Right cardiac atrium (tissue), 5 donors: ENCODE measurements at regions not wholly inside any gene's neighbourhood (a gene's known extent, or its start where the extent isn't known, plus 50 kb on each side); places are given as distances from the start of the nearest gene placed in this dataset.

Experiments
- ATAC-seq, 2 donors: fragments of 200-7000 bp; cut with Tn5 transposase; one replicate each; pipeline versions ENCODE4 v1.8.0 to v1.9.1; 2020; ENCODE audit warnings: moderate library complexity in 2 of 2, mild to moderate bottlenecking in 1 of 2
- DNase-seq, 3 donors: peaks; one replicate each; pipeline ENCODE4 v3.0.0-alpha.2; 2020
- H3K27ac ChIP-seq: one replicate; pipeline ENCODE4 v1.5.1; 2013; ENCODE audit warnings: mild to moderate bottlenecking, low read length, control low read depth, moderate library complexity
- H3K27me3 ChIP-seq: one replicate; pipeline ENCODE4 v1.6.1; 2013; ENCODE audit not compliant: control insufficient read depth, insufficient read depth
- H3K4me1 ChIP-seq: one replicate; pipeline ENCODE4 v1.6.1; 2013; ENCODE audit warnings: low read length; ENCODE audit not compliant: control insufficient read depth, insufficient read depth
- H3K4me3 ChIP-seq: one replicate; pipeline ENCODE4 v1.5.1; 2013; ENCODE audit warnings: low read length, control low read depth
- H3K9me3 ChIP-seq: one replicate; pipeline ENCODE4 v1.6.1; 2013; ENCODE audit warnings: low read length; ENCODE audit not compliant: control insufficient read depth
- WGBS: extraction: QIAGEN DNeasy Blood & Tissue Kit; methylation state at CpG from one replicate; pipeline ENCODE4 v1.1.7; 2013; 5-methylcytosine and 5-hydroxymethylcytosine counted together
- intact Hi-C, 4 donors: fragments of 100-400 bp; cut with DNase I; formaldehyde crosslinking; loops; one replicate each; pipeline versions ENCODE4 v1.11.0 to v1.14.0; 2022 to 2023
- donor health status: healthy with polysubstance abuse.
- donor health status: DM: no; HTN: yes; CAD: no.
- donor health status: DM: no; HTN: no; CAD: no.
- donor health status: DM: no; HTN: yes; CAD: no; lungs with severe emphysema.
- donor health status: DM: yes; HTN: yes; CAD: no.

DNA sequence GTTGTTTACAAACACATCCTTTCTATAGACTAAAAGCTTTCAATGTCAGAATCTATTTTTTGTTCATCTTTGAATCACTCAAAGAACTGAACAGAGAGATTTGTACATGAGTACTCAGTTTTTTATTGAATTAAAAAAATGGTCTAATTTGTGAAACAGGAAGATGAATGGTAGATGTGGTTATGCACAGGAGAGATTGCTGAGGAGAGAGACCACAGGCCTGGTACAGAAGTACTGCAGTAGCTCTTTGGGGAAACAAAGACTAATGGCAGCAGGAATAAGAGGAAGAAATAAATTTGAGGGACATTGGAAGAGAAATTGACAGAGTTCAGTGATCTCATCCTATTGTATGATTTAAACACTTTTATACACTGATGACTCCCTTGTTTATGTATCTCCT lies 222.0 kb upstream of the ARGLU1 start:
- peaks cover 3% of the 10 kb centered on the region for H3K4me1 ChIP-seq
- ATAC-seq (no peak), DNase-seq (no peak)
- H3K4me3 ChIP-seq = no peak overlapping the region
- H3K9me3 ChIP-seq = no peaks in the 10 kb centered on the region
- no peak overlapping the region for H3K27ac ChIP-seq
- intact Hi-C loops = no loop called here
- H3K27me3 ChIP-seq = no peaks in the 10 kb centered on the region

DNA sequence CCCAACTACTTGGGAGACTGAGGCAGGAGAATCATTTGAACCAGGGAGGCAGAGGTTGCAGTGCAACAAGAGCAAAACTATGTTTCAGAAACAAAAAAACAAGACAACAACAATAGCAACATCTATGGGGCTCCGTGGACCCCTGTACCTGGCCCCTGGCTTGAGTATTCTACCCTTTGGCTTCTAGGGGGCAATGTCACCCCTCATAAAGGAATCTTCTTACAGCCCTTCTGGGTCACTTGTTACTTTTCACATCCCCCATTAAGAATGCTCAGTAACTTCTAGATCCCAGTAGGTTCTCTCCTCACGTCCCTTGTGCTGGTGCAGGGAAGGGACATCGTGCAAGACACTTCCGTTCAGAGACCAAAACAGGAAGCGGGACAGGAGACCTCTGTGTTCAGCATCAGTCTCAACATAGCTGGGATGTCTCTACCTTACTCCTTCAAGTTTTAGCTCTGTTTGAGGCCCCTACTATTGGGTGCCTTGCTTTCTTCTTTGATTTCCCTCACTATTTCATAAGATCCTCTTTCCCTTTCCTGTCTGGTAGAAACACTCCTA lies 218.1 kb upstream of the ARGLU1 start:
- WGBS = 48% methylated on average over 5 of the region's 5 CpGs
- Histone ChIP-seq H3K27ac (no peak overlapping the region), H3K4me3 (no peak overlapping the region), H3K4me1 (peaks cover 3% of the 10 kb centered on the region), H3K9me3 (no peaks in the 10 kb centered on the region), H3K27me3 (no peaks in the 10 kb centered on the region)
- DNase-seq (no peak), ATAC-seq (no peak)
- intact Hi-C loops = no loop called here

DNA sequence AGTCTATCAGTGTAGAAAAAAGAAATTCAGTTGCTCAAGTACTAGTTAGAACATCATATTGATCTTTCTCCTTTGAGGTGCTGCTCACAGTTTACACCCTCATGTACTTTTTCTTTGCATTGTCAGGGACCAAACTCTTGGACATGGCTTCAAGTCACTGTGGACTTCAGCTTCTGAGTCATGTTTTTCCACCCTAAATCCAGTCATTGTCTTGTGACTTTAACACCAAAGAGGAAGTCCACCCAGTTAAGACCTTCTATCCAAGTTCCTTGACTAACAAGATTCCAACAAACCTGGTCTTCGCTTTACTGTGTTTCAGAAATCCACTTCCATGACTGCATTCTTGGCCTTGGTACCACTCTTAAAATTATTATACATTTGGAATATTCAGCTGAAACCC lies 206.7 kb upstream of the ARGLU1 start:
- no peak overlapping the region for H3K4me3 ChIP-seq
- intact Hi-C loops = no loop called here
- ATAC-seq = no peak
- H3K9me3 ChIP-seq = no peaks in the 10 kb centered on the region
- H3K4me1 ChIP-seq = peaks cover 2% of the 10 kb centered on the region
- H3K27ac ChIP-seq = no peak overlapping the region
- no peaks in the 10 kb centered on the region for H3K27me3 ChIP-seq
- WGBS = 98% methylated on average over 1 of the region's 1 CpG
- DNase-seq = no peak

DNA sequence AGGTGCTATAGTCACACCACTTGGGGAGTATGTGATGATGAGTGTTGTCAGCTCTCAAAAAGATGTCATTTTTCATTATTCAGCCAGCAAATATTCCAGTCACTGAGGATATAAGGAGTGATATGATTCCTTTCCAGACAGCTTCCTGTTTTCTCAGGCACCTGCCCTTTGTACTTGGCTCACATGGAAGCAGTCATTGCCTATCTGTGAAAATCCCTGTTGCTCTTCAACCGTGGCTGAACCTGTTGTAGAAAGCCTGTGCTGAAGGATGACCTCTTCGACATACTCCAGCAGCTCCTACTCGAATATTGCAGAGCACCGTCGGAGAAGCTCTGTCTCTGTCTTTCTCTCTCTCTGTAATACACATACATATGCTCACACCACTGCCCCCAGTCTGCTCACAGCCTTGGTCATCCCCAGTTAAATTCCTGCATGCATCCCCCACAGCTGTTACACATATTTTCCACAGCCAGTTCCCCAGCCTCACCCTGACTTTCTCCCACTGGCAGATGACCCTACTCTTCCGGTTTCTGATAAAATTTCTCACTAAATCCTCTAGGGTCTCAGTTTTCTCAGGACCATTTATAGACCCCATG lies 204.2 kb upstream of the ARGLU1 start:
- no peak overlapping the region for H3K4me3 ChIP-seq
- no peak overlapping the region for H3K27ac ChIP-seq
- H3K9me3 ChIP-seq = no peaks in the 10 kb centered on the region
- peaks cover 2% of the 10 kb centered on the region for H3K4me1 ChIP-seq
- no peaks in the 10 kb centered on the region for H3K27me3 ChIP-seq
- 34% methylated on average over 6 of the region's 6 CpGs for WGBS
- intact Hi-C loops = no loop called here
- DNase-seq (no peak), ATAC-seq (peak in 1 of 2 donors; percentile 62)

DNA sequence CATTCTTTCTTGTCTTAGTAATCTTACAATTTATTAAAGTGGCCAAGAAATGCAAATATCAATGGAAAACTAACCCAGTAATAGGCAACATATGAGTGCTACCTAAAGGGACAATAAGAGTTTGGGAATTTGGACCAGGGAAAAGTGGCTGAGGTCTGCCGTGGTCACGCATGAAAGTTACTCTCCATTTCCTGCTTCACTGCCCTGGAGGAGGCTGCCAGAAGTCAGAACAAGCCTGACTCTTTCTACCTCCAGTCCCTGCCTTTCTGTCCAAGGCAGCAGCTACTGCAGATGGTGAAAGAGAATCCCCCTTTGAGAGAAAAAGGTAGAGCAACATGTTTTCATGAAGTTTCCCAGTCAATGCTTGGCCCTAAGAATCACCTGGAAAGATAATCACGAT lies 201.1 kb upstream of the ARGLU1 start:
- intact Hi-C loops = no loop called here
- DNase-seq (no peak), ATAC-seq (no peak)
- Histone ChIP-seq H3K4me1 (peaks cover 2% of the 10 kb centered on the region), H3K4me3 (no peak overlapping the region), H3K27me3 (no peaks in the 10 kb centered on the region), H3K27ac (no peak overlapping the region), H3K9me3 (peaks cover 2% of the 10 kb centered on the region)
- 73% methylated on average over 3 of the region's 3 CpGs for WGBS

DNA sequence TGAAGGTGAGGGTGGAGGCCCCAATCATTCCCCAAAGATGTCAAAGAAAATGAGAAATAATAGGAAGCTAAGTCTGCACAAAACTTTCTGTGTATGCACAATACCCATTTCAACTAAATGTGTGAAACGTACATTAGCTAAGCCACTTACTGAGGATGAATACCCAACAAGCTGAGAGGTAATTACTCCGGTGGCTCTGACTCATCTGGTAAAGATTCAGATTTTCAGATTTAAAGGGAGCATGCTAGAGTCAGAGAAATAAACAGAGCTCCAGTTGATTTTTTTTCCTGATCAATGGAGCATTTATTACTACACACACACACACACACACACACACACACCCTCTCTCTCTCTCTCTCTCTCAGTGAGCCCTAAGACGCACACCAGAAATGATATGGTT lies 194.8 kb upstream of the ARGLU1 start:
- intact Hi-C loops = no loop called here
- Histone ChIP-seq H3K4me3 (no peak overlapping the region), H3K27ac (no peak overlapping the region), H3K4me1 (no peaks in the 10 kb centered on the region), H3K27me3 (no peaks in the 10 kb centered on the region), H3K9me3 (peaks cover 2% of the 10 kb centered on the region)
- WGBS = 83% methylated on average over 3 of the region's 3 CpGs
- DNase-seq (no peak), ATAC-seq (no peak)

DNA sequence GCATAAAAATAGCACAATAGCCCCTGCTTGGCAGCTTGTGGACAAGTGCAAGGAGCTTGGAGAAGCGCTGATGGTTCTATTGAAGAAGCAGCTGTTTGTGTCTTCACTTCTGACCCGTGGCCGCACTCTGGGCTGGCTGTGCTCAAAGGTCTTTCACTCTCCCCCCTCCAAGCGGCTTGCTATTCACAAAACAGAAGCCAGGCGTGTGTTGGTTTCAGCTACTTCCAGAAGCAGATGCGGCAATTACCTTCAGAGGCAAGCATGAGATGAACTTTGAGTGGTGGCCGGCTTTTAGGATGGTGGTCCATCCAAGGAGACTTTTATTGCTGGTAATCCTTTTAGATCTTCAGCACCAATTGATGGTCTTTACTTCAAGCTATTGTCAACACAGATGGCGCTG lies 188.5 kb upstream of the ARGLU1 start:
- 50% methylated on average over 8 of the region's 8 CpGs for WGBS
- Histone ChIP-seq H3K27me3 (no peaks in the 10 kb centered on the region), H3K9me3 (no peaks in the 10 kb centered on the region), H3K27ac (peak overlapping the region; percentile 37), H3K4me1 (peaks cover 5% of the 10 kb centered on the region), H3K4me3 (no peak overlapping the region)
- ATAC-seq (no peak), DNase-seq (no peak)
- intact Hi-C loops = no loop called here

DNA sequence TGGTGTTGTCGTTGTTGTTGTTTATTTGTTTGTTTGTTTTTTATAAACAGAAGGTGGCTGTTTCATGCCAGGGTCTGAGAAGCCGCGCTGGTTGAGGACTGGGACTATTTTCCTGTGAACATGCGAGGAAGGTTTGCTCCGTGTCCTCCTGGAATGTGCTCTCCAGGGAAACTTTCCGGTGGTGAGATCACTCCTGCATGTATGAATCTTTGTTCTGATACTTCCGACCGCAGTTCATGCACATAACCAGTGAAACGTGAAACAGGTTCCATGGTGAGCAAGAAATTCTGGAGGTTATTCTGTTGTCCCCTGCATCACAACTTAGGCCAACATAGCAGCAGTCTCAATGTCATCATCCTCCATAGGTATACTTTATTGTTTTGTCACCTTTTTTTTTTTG lies 187.6 kb upstream of the ARGLU1 start:
- no peaks in the 10 kb centered on the region for H3K9me3 ChIP-seq
- WGBS = 65% methylated on average over 9 of the region's 9 CpGs
- H3K4me1 ChIP-seq = peaks cover 5% of the 10 kb centered on the region
- no peak overlapping the region for H3K27ac ChIP-seq
- DNase-seq (no peak), ATAC-seq (no peak)
- H3K4me3 ChIP-seq = no peak overlapping the region
- intact Hi-C loops = no loop called here
- H3K27me3 ChIP-seq = no peaks in the 10 kb centered on the region

DNA sequence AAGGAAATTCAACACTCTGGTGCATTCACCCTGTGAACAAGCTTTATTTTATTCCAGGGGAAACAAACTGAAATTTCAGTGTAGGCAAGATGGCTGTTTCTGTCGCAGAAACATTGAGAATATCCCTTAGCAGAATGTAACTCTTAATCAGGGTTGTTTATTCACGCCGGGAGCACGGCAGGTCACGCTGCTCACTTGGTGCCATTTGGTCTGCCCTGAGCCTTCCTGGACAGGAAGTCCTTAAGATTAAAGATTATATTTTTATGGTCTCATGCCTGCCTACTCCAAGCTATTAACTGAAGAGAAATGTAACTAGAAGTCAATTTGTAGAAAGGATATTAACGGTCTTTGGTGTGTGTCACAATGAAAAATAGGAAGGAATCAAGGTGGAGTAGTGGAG lies 185.3 kb upstream of the ARGLU1 start:
- peaks cover 5% of the 10 kb centered on the region for H3K4me1 ChIP-seq
- no peak overlapping the region for H3K4me3 ChIP-seq
- no peaks in the 10 kb centered on the region for H3K9me3 ChIP-seq
- H3K27me3 ChIP-seq = no peaks in the 10 kb centered on the region
- ATAC-seq (peak; percentile 78 to 92), DNase-seq (peak; percentile 31 to 70 (median 65))
- WGBS = 19% methylated on average over 6 of the region's 6 CpGs
- intact Hi-C loops = no loop called here
- peak overlapping the region; percentile 48 for H3K27ac ChIP-seq

DNA sequence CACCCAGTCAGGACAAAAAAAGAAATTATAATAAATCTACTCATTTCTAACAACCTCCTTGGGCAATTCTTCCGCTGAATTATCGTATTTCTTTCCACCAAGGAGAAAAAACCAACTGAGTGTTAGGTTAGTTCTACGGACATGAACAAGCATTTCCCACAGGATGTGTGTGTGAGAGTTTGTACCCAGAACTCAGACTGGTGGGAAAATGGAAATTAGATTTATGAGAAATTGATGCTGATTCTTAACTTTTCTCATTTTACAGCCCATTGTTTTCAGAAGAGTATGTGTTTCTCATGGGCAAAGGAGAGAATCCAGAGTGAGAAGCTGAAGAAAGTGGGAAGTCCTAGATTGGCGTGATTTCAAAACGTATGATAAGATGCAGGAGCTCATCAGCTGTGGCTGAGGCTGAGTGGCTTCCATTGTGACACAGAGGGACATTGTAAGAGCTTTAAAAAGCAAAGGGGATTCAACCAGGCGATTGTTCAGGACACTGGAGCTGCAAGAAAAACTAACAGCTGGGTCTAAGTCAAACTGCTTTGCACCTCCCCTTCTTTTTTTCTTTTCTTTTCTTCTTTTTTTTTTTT lies 184.7 kb upstream of the ARGLU1 start:
- intact Hi-C loops = no loop called here
- peak overlapping the region; percentile 30 for H3K27ac ChIP-seq
- ATAC-seq = peak; percentile 38 to 72
- no peak for DNase-seq
- 32% methylated on average over 6 of the region's 6 CpGs for WGBS
- H3K4me3 ChIP-seq = no peak overlapping the region
- no peaks in the 10 kb centered on the region for H3K27me3 ChIP-seq
- H3K9me3 ChIP-seq = no peaks in the 10 kb centered on the region
- H3K4me1 ChIP-seq = peaks cover 5% of the 10 kb centered on the region

DNA sequence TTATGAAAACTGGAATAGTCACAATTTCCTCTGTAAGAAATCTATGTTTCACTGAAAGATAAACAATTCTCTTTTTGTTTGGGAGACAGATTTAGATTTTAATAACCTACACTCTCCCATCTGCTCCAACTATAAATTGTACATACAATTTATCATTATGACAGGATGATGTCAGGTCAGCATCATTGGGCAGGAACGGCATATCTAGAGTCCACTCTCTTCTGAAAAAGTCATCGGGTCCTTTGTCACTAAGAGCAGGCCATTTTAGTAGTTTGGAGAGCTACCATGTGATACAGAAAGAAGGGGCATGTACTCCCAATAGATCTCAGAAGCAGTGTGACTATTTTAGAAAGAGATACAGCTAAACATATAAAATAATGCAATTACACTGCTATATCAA lies 180.8 kb upstream of the ARGLU1 start:
- no peaks in the 10 kb centered on the region for H3K27me3 ChIP-seq
- no peak overlapping the region for H3K4me3 ChIP-seq
- WGBS = 68% methylated on average over 2 of the region's 2 CpGs
- H3K27ac ChIP-seq = no peak overlapping the region
- H3K4me1 ChIP-seq = peaks cover 1% of the 10 kb centered on the region
- ATAC-seq (no peak), DNase-seq (no peak)
- no peaks in the 10 kb centered on the region for H3K9me3 ChIP-seq
- intact Hi-C loops = no loop called here

DNA sequence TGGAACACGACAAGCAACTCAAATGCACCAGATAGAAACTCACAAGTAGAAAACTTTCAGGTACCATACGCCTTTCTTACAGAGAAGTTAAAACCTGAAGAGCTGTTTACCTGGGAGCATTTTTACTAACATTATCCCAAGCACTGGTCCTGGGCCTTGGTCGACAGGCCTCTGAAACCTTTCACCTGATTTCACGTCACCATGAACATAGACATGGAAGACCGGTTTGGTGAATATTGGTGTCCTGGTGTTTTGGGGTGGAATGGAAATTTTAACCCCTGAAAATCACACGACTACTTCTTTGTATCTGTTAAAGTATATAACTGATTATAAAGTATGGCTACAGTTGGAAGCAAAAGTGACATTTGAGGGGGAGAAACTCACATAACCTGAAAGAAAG lies 176.6 kb upstream of the ARGLU1 start:
- DNase-seq (no peak), ATAC-seq (no peak)
- intact Hi-C loops = no loop called here
- no peaks in the 10 kb centered on the region for H3K27me3 ChIP-seq
- WGBS = 85% methylated on average over 6 of the region's 6 CpGs
- no peaks in the 10 kb centered on the region for H3K4me1 ChIP-seq
- H3K9me3 ChIP-seq = no peaks in the 10 kb centered on the region
- H3K4me3 ChIP-seq = no peak overlapping the region
- H3K27ac ChIP-seq = no peak overlapping the region
